Hepatocyte (in vitro differentiated cells): ENCODE measurements at regions not wholly inside any gene's neighbourhood (a gene's known extent, or its start where the extent isn't known, plus 50 kb on each side); places are given as distances from the start of the nearest gene placed in this dataset.

Source experiments
- DNase-seq: peaks from one replicate; pipeline ENCODE4 v3.0.0-alpha.2; 2016; ENCODE audit warnings: low spot score
- H2AFZ ChIP-seq: fragments of 200-600 bp; sonication (generic); 2 replicates; pipeline ENCODE4 v1.6.0; 2016; ENCODE audit warnings: antibody characterized with exemption, mild to moderate bottlenecking
- H3K27ac ChIP-seq: fragments of 200-600 bp; sonication (generic); 2 replicates; pipeline ENCODE4 v1.5.1; 2016; ENCODE audit warnings: mild to moderate bottlenecking
- H3K27me3 ChIP-seq: fragments of 200-600 bp; sonication (generic); 2 replicates; pipeline ENCODE4 v1.6.1; 2016
- H3K36me3 ChIP-seq: fragments of 200-600 bp; sonication (generic); replicated peaks from 2 replicates; pipeline ENCODE4 v1.5.1; 2016; ENCODE audit warnings: low read depth; ENCODE audit not compliant: insufficient read depth
- H3K4me1 ChIP-seq: fragments of 200-600 bp; sonication (generic); 2 replicates; pipeline ENCODE4 v1.5.1; 2016; ENCODE audit warnings: mild to moderate bottlenecking, moderate library complexity; ENCODE audit not compliant: insufficient read depth
- H3K4me2 ChIP-seq: fragments of 200-600 bp; sonication (generic); 2 replicates; pipeline ENCODE4 v1.6.0; 2016
- H3K4me3 ChIP-seq: fragments of 200-600 bp; sonication (generic); 2 replicates; pipeline ENCODE4 v1.5.1; 2016; ENCODE audit warnings: mild to moderate bottlenecking
- H3K79me2 ChIP-seq: fragments of 200-600 bp; sonication (generic); 2 replicates; pipeline ENCODE4 v1.6.0; 2017; ENCODE audit warnings: mild to moderate bottlenecking
- H3K9me2 ChIP-seq: fragments of 200-600 bp; sonication (generic); replicated peaks from 2 replicates; pipeline ENCODE4 v1.6.0; 2017; ENCODE audit warnings: mild to moderate bottlenecking; ENCODE audit not compliant: insufficient read depth
- H3K9me3 ChIP-seq: fragments of 200-600 bp; sonication (generic); 2 replicates; pipeline ENCODE4 v1.5.1; 2016; ENCODE audit warnings: low read depth, mild to moderate bottlenecking
- H4K20me1 ChIP-seq: fragments of 200-600 bp; sonication (generic); 2 replicates; pipeline ENCODE4 v1.6.0; 2016; ENCODE audit warnings: mild to moderate bottlenecking; ENCODE audit not compliant: insufficient read depth, poor library complexity, severe bottlenecking
- EZH2 ChIP-seq: fragments of 200-600 bp; sonication (generic); IDR thresholded peaks from 2 replicates; pipeline ENCODE4 v1.6.1; 2016; ENCODE audit warnings: antibody characterized with exemption, mild to moderate bottlenecking, borderline replicate concordance
- EZH2phosphoT487 ChIP-seq: fragments of 200-600 bp; sonication (generic); IDR thresholded peaks from one replicate; pipeline ENCODE4 v1.6.1; 2018; ENCODE audit warnings: antibody characterized with exemption, mild to moderate bottlenecking, low read depth, moderate library complexity; ENCODE audit not compliant: unreplicated experiment, severe bottlenecking
- WGBS: methylation state at CpG from one replicate; pipeline ENCODE4 v1.1.6; 2016; ENCODE audit warnings: low lambda C conversion rate; ENCODE audit errors: missing lambda C conversion rate; 5-methylcytosine and 5-hydroxymethylcytosine counted together
- TF ChIP-seq, protein P1 (sequence below): fragments of 200-600 bp; sonication (generic); IDR thresholded peaks from 2 replicates; pipeline ENCODE4 v1.5.1; 2016; ENCODE audit warnings: antibody characterized with exemption, mild to moderate bottlenecking; ENCODE audit not compliant: poor library complexity

DNA sequence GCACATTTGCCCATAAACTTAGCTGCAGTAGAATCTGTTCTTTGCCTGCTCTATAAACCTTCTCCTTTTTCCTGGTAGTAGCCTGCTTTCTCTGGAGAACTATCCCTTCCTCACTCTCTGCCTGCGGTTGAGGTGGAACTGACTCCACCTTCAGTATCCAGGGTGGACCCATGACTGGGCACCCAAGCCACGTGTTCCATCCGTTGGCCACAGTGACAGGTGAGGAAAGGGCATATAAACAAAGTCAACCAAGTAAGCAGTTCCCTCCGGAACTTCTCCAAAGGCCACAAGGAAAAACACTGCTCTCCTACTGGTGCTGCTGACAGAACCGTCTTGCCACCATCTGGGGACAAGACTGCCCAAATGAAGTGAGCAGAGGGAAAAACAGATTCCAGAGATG, 218.8 kb downstream of the TFAP2A start:
- Histone ChIP-seq H4K20me1 (no peaks in the 10 kb centered on the region), H2AFZ (no peak overlapping the region), H3K9me2 (no peaks in the 10 kb centered on the region), H3K4me3 (no peak overlapping the region), H3K4me2 (no peak overlapping the region), H3K4me1 (no peaks in the 10 kb centered on the region), H3K27me3 (no peaks in the 10 kb centered on the region), H3K79me2 (no peaks in the 10 kb centered on the region), H3K36me3 (no peaks in the 10 kb centered on the region), H3K27ac (no peak overlapping the region), H3K9me3 (no peaks in the 10 kb centered on the region)
- TF ChIP-seq EZH2phosphoT487 (no peak), EZH2 (no peak)
- TF ChIP-seq, protein P1, sequence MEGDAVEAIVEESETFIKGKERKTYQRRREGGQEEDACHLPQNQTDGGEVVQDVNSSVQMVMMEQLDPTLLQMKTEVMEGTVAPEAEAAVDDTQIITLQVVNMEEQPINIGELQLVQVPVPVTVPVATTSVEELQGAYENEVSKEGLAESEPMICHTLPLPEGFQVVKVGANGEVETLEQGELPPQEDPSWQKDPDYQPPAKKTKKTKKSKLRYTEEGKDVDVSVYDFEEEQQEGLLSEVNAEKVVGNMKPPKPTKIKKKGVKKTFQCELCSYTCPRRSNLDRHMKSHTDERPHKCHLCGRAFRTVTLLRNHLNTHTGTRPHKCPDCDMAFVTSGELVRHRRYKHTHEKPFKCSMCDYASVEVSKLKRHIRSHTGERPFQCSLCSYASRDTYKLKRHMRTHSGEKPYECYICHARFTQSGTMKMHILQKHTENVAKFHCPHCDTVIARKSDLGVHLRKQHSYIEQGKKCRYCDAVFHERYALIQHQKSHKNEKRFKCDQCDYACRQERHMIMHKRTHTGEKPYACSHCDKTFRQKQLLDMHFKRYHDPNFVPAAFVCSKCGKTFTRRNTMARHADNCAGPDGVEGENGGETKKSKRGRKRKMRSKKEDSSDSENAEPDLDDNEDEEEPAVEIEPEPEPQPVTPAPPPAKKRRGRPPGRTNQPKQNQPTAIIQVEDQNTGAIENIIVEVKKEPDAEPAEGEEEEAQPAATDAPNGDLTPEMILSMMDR, result no peak
- DNase-seq, result no peak
- WGBS, result 84% methylated on average over 5 of the region's 5 CpGs

- H3K36me3 ChIP-seq, result no peaks in the 10 kb centered on the region
- no peak overlapping the region for H3K4me2 ChIP-seq
- TF ChIP-seq, protein P1, result no peak
- TF ChIP-seq EZH2phosphoT487, result no peak
- TF ChIP-seq EZH2, result no peak
- no peaks in the 10 kb centered on the region for H3K4me1 ChIP-seq
- no peaks in the 10 kb centered on the region for H3K9me2 ChIP-seq
- WGBS, result 81% methylated on average over 5 of the region's 5 CpGs
- H3K9me3 ChIP-seq, result no peaks in the 10 kb centered on the region
- H4K20me1 ChIP-seq, result no peaks in the 10 kb centered on the region
- H3K27ac ChIP-seq, result no peak overlapping the region
- H3K27me3 ChIP-seq, result no peaks in the 10 kb centered on the region
- no peak for DNase-seq
- no peaks in the 10 kb centered on the region for H3K79me2 ChIP-seq
- no peak overlapping the region for H2AFZ ChIP-seq
- H3K4me3 ChIP-seq, result no peak overlapping the region
These were observed 219.8 kb downstream of the TFAP2A start for GRCh38 chr6:10194816-10195672.

GRCh38 chr6:10193321-10193720, 221.6 kb downstream of the TFAP2A start:
- no peaks in the 10 kb centered on the region for H3K9me2 ChIP-seq
- no peak for DNase-seq

More at GRCh38 chr6:10193321-10193720, 221.6 kb downstream of the TFAP2A start:
- Histone ChIP-seq H3K4me2 (no peak overlapping the region), H3K36me3 (no peaks in the 10 kb centered on the region), H4K20me1 (no peaks in the 10 kb centered on the region), H3K4me3 (no peak overlapping the region), H2AFZ (no peak overlapping the region), H3K27me3 (no peaks in the 10 kb centered on the region), H3K79me2 (no peaks in the 10 kb centered on the region), H3K9me3 (no peaks in the 10 kb centered on the region), H3K27ac (no peak overlapping the region), H3K4me1 (no peaks in the 10 kb centered on the region)
- 96% methylated on average over 4 of the region's 4 CpGs for WGBS
- TF ChIP-seq EZH2, result no peak
- TF ChIP-seq EZH2phosphoT487, result no peak
- TF ChIP-seq, protein P1, result no peak
